Neural progenitor cell (in vitro differentiated cells): ENCODE measurements at regions not wholly inside any gene's neighbourhood (a gene's known extent, or its start where the extent isn't known, plus 50 kb on each side); places are given as distances from the start of the nearest gene placed in this dataset.

Experiments used
- CTCF ChIP-seq: fragments of 200-600 bp; sonication (generic); IDR thresholded peaks from 2 replicates; pipeline ENCODE4 v1.5.1; 2017; ENCODE audit warnings: antibody characterized with exemption, mild to moderate bottlenecking
- EZH2 ChIP-seq: fragments of 200-600 bp; sonication (generic); IDR thresholded peaks from 2 replicates; pipeline ENCODE4 v1.6.1; 2017; ENCODE audit warnings: antibody characterized with exemption, mild to moderate bottlenecking, moderate library complexity

GRCh38 chr6:126252154-126252553 lies 87.8 kb upstream of the CENPW start:
- TF ChIP-seq EZH2, result no peak
- TF ChIP-seq CTCF, result peak; percentile 28
